Endothelial cell of umbilical vein (primary cell): ENCODE measurements at regions not wholly inside any gene's neighbourhood (a gene's known extent, or its start where the extent isn't known, plus 50 kb on each side); places are given as distances from the start of the nearest gene placed in this dataset.

Experiments used
- BruUV-seq: library from RNA; stranded (reverse); fragments of 400-500 nt; replicated peaks from 2 replicates; lab custom pipeline; 2021; lab: Mats Ljungman, UMichigan
- CTCF ChIA-PET: fragments of 300-600, 350-600 bp; sonication (Branson Sonifier 250); formaldehyde crosslinking; loops from one replicate; lab custom pipeline; 2021; ENCODE audit warnings: antibody characterized with exemption, inconsistent platforms; lab: Charles Lee
- POLR2A ChIA-PET: fragments of 300-600, 350-600 bp; sonication (Branson Sonifier 250); formaldehyde crosslinking; loops from one replicate; lab custom pipeline; 2021; ENCODE audit warnings: antibody characterized with exemption, inconsistent platforms; lab: Charles Lee
- DNase-seq: peaks from one replicate; pipeline ENCODE4 v3.0.0-alpha.2; 2011; ENCODE audit warnings: low read depth, low spot score
- FAIRE-seq: peaks from 2 replicates; lab custom pipeline; 2011; peaks lifted over from hg19 to GRCh38; lab: Jason Lieb, UNC
- H2AFZ ChIP-seq: 2 replicates; pipeline ENCODE4 v1.6.0; 2012; ENCODE audit warnings: low read depth, low read length, control low read depth, inconsistent platforms
- H3K27ac ChIP-seq: 2 replicates; pipeline ENCODE4 v1.5.1; 2011; ENCODE audit warnings: low read depth, mild to moderate bottlenecking, control low read depth, low read length, moderate library complexity; ENCODE audit not compliant: insufficient read depth
- H3K27me3 ChIP-seq, 2 experiments: 2 replicates each; pipeline versions ENCODE4 v1.6.0 to v1.6.1; 2011; ENCODE audit warnings: low read length in 2 of 2, mixed read lengths in 1 of 2; ENCODE audit not compliant: control insufficient read depth in 2 of 2, insufficient read depth in 2 of 2
- H3K36me3 ChIP-seq, 2 experiments: 2 replicates in 1 of 2; 3 replicates in 1 of 2; pipeline ENCODE4 v1.5.1; 2011; ENCODE audit warnings: low read length in 2 of 2, mild to moderate bottlenecking in 1 of 2, moderate library complexity in 1 of 2; ENCODE audit not compliant: control insufficient read depth in 2 of 2, insufficient read depth in 2 of 2; ENCODE audit errors: extremely low read depth in 1 of 2
- H3K4me1 ChIP-seq: 3 replicates; pipeline ENCODE4 v1.5.1; 2011; ENCODE audit warnings: mild to moderate bottlenecking, low read length; ENCODE audit not compliant: control insufficient read depth, insufficient read depth; ENCODE audit errors: extremely low read depth
- H3K4me2 ChIP-seq: 2 replicates; pipeline ENCODE4 v1.6.1; 2011; ENCODE audit warnings: low read length, control low read depth, mixed read lengths; ENCODE audit not compliant: insufficient read depth
- H3K4me3 ChIP-seq, 3 experiments: fragments of 200-600 bp in 1 of 3; sonication (generic), shearing (Covaris generic) in 1 of 3; replicated peaks in 1 of 3; 2 replicates each; pipeline ENCODE4 v1.5.1; 2011 to 2016; ENCODE audit warnings: control low read depth in 3 of 3, low read length in 3 of 3, mild to moderate bottlenecking in 2 of 3, inconsistent platforms in 1 of 3, low read depth in 1 of 3, moderate library complexity in 1 of 3; ENCODE audit not compliant: insufficient read depth in 1 of 3
- H3K79me2 ChIP-seq: 2 replicates; pipeline ENCODE4 v1.6.0; 2012; ENCODE audit warnings: low read length, inconsistent platforms; ENCODE audit not compliant: control insufficient read depth, insufficient read depth
- H3K9ac ChIP-seq: replicated peaks from 2 replicates; pipeline ENCODE3; 2011; ENCODE audit warnings: low read length, control low read depth; ENCODE audit not compliant: insufficient read depth; ENCODE audit errors: extremely low read depth
- H3K9me1 ChIP-seq: replicated peaks from 3 replicates; pipeline ENCODE4 v1.6.0; 2011; ENCODE audit warnings: mild to moderate bottlenecking, low read length; ENCODE audit not compliant: control insufficient read depth, insufficient read depth; ENCODE audit errors: extremely low read depth
- H3K9me3 ChIP-seq: replicated peaks from 2 replicates; pipeline ENCODE4 v1.5.1; 2012; ENCODE audit warnings: low read length, inconsistent platforms; ENCODE audit not compliant: control insufficient read depth, insufficient read depth
- H4K20me1 ChIP-seq: replicated peaks from 2 replicates; pipeline ENCODE3; 2011; ENCODE audit warnings: mild to moderate bottlenecking, low read length; ENCODE audit not compliant: control insufficient read depth, insufficient read depth; ENCODE audit errors: extremely low read depth
- CTCF ChIP-seq, 2 donors: IDR thresholded peaks; 1 replicate in 1 of 2; 2 replicates in 1 of 2; pipeline ENCODE4 v1.5.1; 2011; ENCODE audit warnings: low read length in 2 of 2, mild to moderate bottlenecking in 2 of 2, moderate library complexity in 2 of 2, control low read depth in 1 of 2, inconsistent platforms in 1 of 2, low read depth in 1 of 2; ENCODE audit not compliant: insufficient read depth in 1 of 2; ENCODE audit errors: extremely low read depth in 1 of 2
- EZH2 ChIP-seq: IDR thresholded peaks from 2 replicates; pipeline ENCODE4 v1.6.1; 2012; ENCODE audit warnings: borderline replicate concordance, low read depth, mild to moderate bottlenecking, moderate library complexity, low read length, inconsistent platforms; ENCODE audit not compliant: severe bottlenecking
- FOS ChIP-seq: IDR thresholded peaks from 2 replicates; pipeline ENCODE4 v1.6.1; 2011; ENCODE audit warnings: mild to moderate bottlenecking, low read length, moderate library complexity, borderline replicate concordance; ENCODE audit not compliant: insufficient read depth
- GATA2 ChIP-seq: IDR thresholded peaks from 2 replicates; pipeline ENCODE4 v1.7.0; 2011; ENCODE audit warnings: low read depth, mild to moderate bottlenecking, moderate library complexity, mixed read lengths, low read length; ENCODE audit not compliant: insufficient read length, insufficient read depth
- JUN ChIP-seq: IDR thresholded peaks from 2 replicates; pipeline ENCODE4 v1.6.1; 2011; ENCODE audit warnings: borderline replicate concordance, low read depth; ENCODE audit not compliant: insufficient read length, insufficient read depth
- MYC ChIP-seq: IDR thresholded peaks from one replicate; pipeline ENCODE4 v1.6.1; 2011; ENCODE audit warnings: mild to moderate bottlenecking, low read depth, low read length
- POLR2A ChIP-seq: IDR thresholded peaks from 2 replicates; pipeline ENCODE4 v1.6.1; 2012; ENCODE audit warnings: low read depth, mild to moderate bottlenecking, control low read depth, low read length
- dilution Hi-C: fragments of 300-500 bp; cut with MboI; formaldehyde crosslinking; loops from one replicate; pipeline ENCODE4 v1.15.0; 2019; ENCODE audit warnings: low sequenced_read_pairs; ENCODE audit not compliant: extremely low pct_ligation_motif_present
- intact Hi-C: fragments of 100-400 bp; cut with micrococcal nuclease; formaldehyde crosslinking; loops from one replicate; pipeline ENCODE4 v1.10.0; 2022

- TF ChIP-seq MYC (no peak), POLR2A (no peak), EZH2 (no peak), FOS (no peak), JUN (no peak), GATA2 (no peak)
- Histone ChIP-seq H3K27ac (no peak overlapping the region), H2AFZ (no peak overlapping the region), H3K79me2 (no peaks in the 10 kb centered on the region), H3K9ac (no peak overlapping the region), H4K20me1 (no peaks in the 10 kb centered on the region), H3K27me3 (no peaks in the 10 kb centered on the region), H3K4me2 (no peak overlapping the region), H3K9me3 (no peaks in the 10 kb centered on the region), H3K4me3 (no peak overlapping the region), H3K36me3 (no peaks in the 10 kb centered on the region), H3K9me1 (no peaks in the 10 kb centered on the region), H3K4me1 (no peaks in the 10 kb centered on the region)
- ChIA-PET CTCF (interaction anchor here (1.5 to 2.8 kb wide), 2 partner anchors 24 to 149 kb away, joined by 4 to 6 read pairs; no protein-coding TSS in a partner anchor), POLR2A (no interaction called here)
- DNase-seq (no peak), FAIRE-seq (no peak)
- dilution Hi-C loops = no loop called here
- no TSS peak for BruUV-seq
- intact Hi-C loops = no loop called here
Measured at GRCh38 chr15:45943240-45943639, 308.4 kb downstream of the SQOR start.

GRCh38 chr15:45946111-45946510 lies 311.3 kb downstream of the SQOR start:
- Histone ChIP-seq H3K9me3 (no peaks in the 10 kb centered on the region), H3K36me3 (no peaks in the 10 kb centered on the region), H4K20me1 (no peaks in the 10 kb centered on the region), H3K27me3 (no peaks in the 10 kb centered on the region), H3K4me3 (no peak overlapping the region), H3K79me2 (no peaks in the 10 kb centered on the region), H3K9ac (no peak overlapping the region), H3K9me1 (no peaks in the 10 kb centered on the region), H3K4me2 (no peak overlapping the region), H3K27ac (no peak overlapping the region), H2AFZ (no peak overlapping the region), H3K4me1 (no peaks in the 10 kb centered on the region)
- intact Hi-C loops = no loop called here
- CTCF ChIA-PET = interaction anchor here (0.6 kb wide), 1 partner anchor 160 kb away, joined by 3 read pairs; no protein-coding TSS in a partner anchor
- FAIRE-seq = no peak
- POLR2A ChIA-PET = no interaction called here
- TF ChIP-seq JUN (no peak), CTCF (IDR thresholded peaks at IDR 0.05; ENCODE audit: extremely low read depth in 1 of 2, insufficient read depth in 1 of 2, low read depth in 1 of 2, low read length in 2 of 2) (no peak)
- no TSS peak for BruUV-seq
- dilution Hi-C loops = no loop called here
- no peak for DNase-seq
